ENCODE measurements at regions not wholly inside any gene's neighbourhood (a gene's known extent, or its start where the extent isn't known, plus 50 kb on each side); places are given as distances from the start of the nearest gene placed in this dataset.

- Mint-ChIP-seq H3K27me3 (peaks cover 12% of the 10 kb centered on the region), H3K27ac (no peak overlapping the region), H3K36me3 (no peaks in the 10 kb centered on the region), H3K4me3 (no peak overlapping the region), H3K9me3 (peaks cover 6% of the 10 kb centered on the region), H3K4me1 (no peaks in the 10 kb centered on the region)
- ATAC-seq (ENCODE audit: low read depth) (no peak), DNase-seq (no peak)
- POLR2A ChIA-PET, result interaction anchor here (0.7 kb wide), 1 partner anchor 415 kb away, joined by 4 read pairs; no protein-coding TSS in a partner anchor
Observed at GRCh38 chr15:67892559-67893377, 52.9 kb upstream of the RNU6-1 start.

GRCh38 chr15:67895237-67895636 lies 55.4 kb upstream of the RNU6-1 start:
- no peak for DNase-seq
- no peaks in the 10 kb centered on the region for H3K4me1 Mint-ChIP-seq
- H3K27me3 Mint-ChIP-seq, result peaks cover 15% of the 10 kb centered on the region
- POLR2A ChIA-PET, result no interaction called here
- no peak for ATAC-seq (ENCODE audit: low read depth)
- H3K36me3 Mint-ChIP-seq, result no peaks in the 10 kb centered on the region
- H3K27ac Mint-ChIP-seq, result no peak overlapping the region
- H3K4me3 Mint-ChIP-seq, result no peak overlapping the region
- H3K9me3 Mint-ChIP-seq, result peaks cover under 1% of the 10 kb centered on the region

GRCh38 chr15:67897646-67898339 lies 57.9 kb upstream of the RNU6-1 start:
- Mint-ChIP-seq H3K36me3 (no peaks in the 10 kb centered on the region), H3K4me1 (no peaks in the 10 kb centered on the region), H3K27ac (no peak overlapping the region), H3K27me3 (peaks cover 14% of the 10 kb centered on the region), H3K4me3 (no peak overlapping the region), H3K9me3 (no peaks in the 10 kb centered on the region)
- POLR2A ChIA-PET, result no interaction called here
- ATAC-seq (ENCODE audit: low read depth), result no peak
- DNase-seq, result no peak

GRCh38 chr15:67899596-67900283 lies 59.9 kb upstream of the RNU6-1 start:
- Mint-ChIP-seq H3K36me3 (no peaks in the 10 kb centered on the region), H3K27ac (no peak overlapping the region), H3K4me1 (no peaks in the 10 kb centered on the region), H3K27me3 (peaks cover 19% of the 10 kb centered on the region), H3K4me3 (no peak overlapping the region), H3K9me3 (no peaks in the 10 kb centered on the region)
- POLR2A ChIA-PET, result no interaction called here
- DNase-seq (no peak), ATAC-seq (ENCODE audit: low read depth) (no peak)

- Mint-ChIP-seq H3K27me3 (peaks cover 21% of the 10 kb centered on the region), H3K27ac (no peak overlapping the region), H3K36me3 (no peaks in the 10 kb centered on the region), H3K4me3 (no peak overlapping the region), H3K4me1 (no peaks in the 10 kb centered on the region), H3K9me3 (no peaks in the 10 kb centered on the region)
- DNase-seq (no peak), ATAC-seq (ENCODE audit: low read depth) (no peak)
- POLR2A ChIA-PET, result no interaction called here
Observed at GRCh38 chr15:67900621-67901147, 60.8 kb upstream of the RNU6-1 start.

- no peaks in the 10 kb centered on the region for H3K4me1 Mint-ChIP-seq
Observed at GRCh38 chr15:67901922-67902321, 62.1 kb upstream of the RNU6-1 start.

GRCh38 chr15:67902579-67903009 lies 62.7 kb upstream of the RNU6-1 start:
- Mint-ChIP-seq H3K4me1 (no peaks in the 10 kb centered on the region), H3K27ac (no peak overlapping the region), H3K36me3 (no peaks in the 10 kb centered on the region), H3K27me3 (peaks cover 22% of the 10 kb centered on the region), H3K4me3 (no peak overlapping the region), H3K9me3 (no peaks in the 10 kb centered on the region)
- POLR2A ChIA-PET, result no interaction called here
- DNase-seq (no peak), ATAC-seq (ENCODE audit: low read depth) (no peak)

More at GRCh38 chr15:67901922-67902321, 62.1 kb upstream of the RNU6-1 start:
- peaks cover 22% of the 10 kb centered on the region for H3K27me3 Mint-ChIP-seq
- H3K27ac Mint-ChIP-seq, result no peak overlapping the region
- no peak overlapping the region for H3K4me3 Mint-ChIP-seq
- DNase-seq, result no peak
- ATAC-seq (ENCODE audit: low read depth), result no peak
- no peaks in the 10 kb centered on the region for H3K9me3 Mint-ChIP-seq
- no peaks in the 10 kb centered on the region for H3K36me3 Mint-ChIP-seq
- POLR2A ChIA-PET, result no interaction called here

- no peaks in the 10 kb centered on the region for H3K4me1 Mint-ChIP-seq
Observed at GRCh38 chr15:67903708-67904107, 63.9 kb upstream of the RNU6-1 start.

GRCh38 chr15:67905628-67906027 lies 65.8 kb upstream of the RNU6-1 start:
- Mint-ChIP-seq H3K27ac (no peak overlapping the region), H3K36me3 (no peaks in the 10 kb centered on the region), H3K4me3 (no peak overlapping the region), H3K9me3 (peaks cover 6% of the 10 kb centered on the region), H3K27me3 (peaks cover 17% of the 10 kb centered on the region), H3K4me1 (no peaks in the 10 kb centered on the region)
- ATAC-seq (ENCODE audit: low read depth) (no peak), DNase-seq (no peak)
- POLR2A ChIA-PET, result no interaction called here

More at GRCh38 chr15:67903708-67904107, 63.9 kb upstream of the RNU6-1 start:
- Mint-ChIP-seq H3K36me3 (no peaks in the 10 kb centered on the region), H3K4me3 (no peak overlapping the region), H3K9me3 (peaks cover 2% of the 10 kb centered on the region), H3K27me3 (peaks cover 22% of the 10 kb centered on the region), H3K27ac (no peak overlapping the region)
- POLR2A ChIA-PET, result no interaction called here
- DNase-seq (no peak), ATAC-seq (ENCODE audit: low read depth) (no peak)

GRCh38 chr15:67906382-67906781 lies 66.5 kb upstream of the RNU6-1 start:
- no peak overlapping the region for H3K27ac Mint-ChIP-seq
- H3K27me3 Mint-ChIP-seq, result peaks cover 17% of the 10 kb centered on the region
- no peak overlapping the region for H3K4me3 Mint-ChIP-seq
- POLR2A ChIA-PET, result no interaction called here
- no peaks in the 10 kb centered on the region for H3K36me3 Mint-ChIP-seq
- no peak for ATAC-seq (ENCODE audit: low read depth)
- peaks cover 10% of the 10 kb centered on the region for H3K9me3 Mint-ChIP-seq
- no peak for DNase-seq
- no peaks in the 10 kb centered on the region for H3K4me1 Mint-ChIP-seq

GRCh38 chr15:67907184-67907723 lies 67.4 kb upstream of the RNU6-1 start:
- peaks cover 10% of the 10 kb centered on the region for H3K9me3 Mint-ChIP-seq
- POLR2A ChIA-PET, result no interaction called here

GRCh38 chr15:67908756-67909155 lies 68.9 kb upstream of the RNU6-1 start:
- Mint-ChIP-seq H3K4me1 (no peaks in the 10 kb centered on the region), H3K9me3 (peaks cover 10% of the 10 kb centered on the region), H3K27me3 (peaks cover 7% of the 10 kb centered on the region), H3K27ac (no peak overlapping the region), H3K4me3 (no peak overlapping the region), H3K36me3 (no peaks in the 10 kb centered on the region)
- ATAC-seq (ENCODE audit: low read depth) (no peak), DNase-seq (no peak)
- POLR2A ChIA-PET, result no interaction called here

More at GRCh38 chr15:67907184-67907723, 67.4 kb upstream of the RNU6-1 start:
- no peaks in the 10 kb centered on the region for H3K36me3 Mint-ChIP-seq
- H3K27ac Mint-ChIP-seq, result no peak overlapping the region
- DNase-seq (no peak), ATAC-seq (ENCODE audit: low read depth) (no peak)
- no peaks in the 10 kb centered on the region for H3K4me1 Mint-ChIP-seq
- peaks cover 17% of the 10 kb centered on the region for H3K27me3 Mint-ChIP-seq
- no peak overlapping the region for H3K4me3 Mint-ChIP-seq

GRCh38 chr15:67911727-67912126 lies 71.9 kb upstream of the RNU6-1 start:
- peaks cover 8% of the 10 kb centered on the region for H3K27me3 Mint-ChIP-seq

More at GRCh38 chr15:67911727-67912126, 71.9 kb upstream of the RNU6-1 start:
- POLR2A ChIA-PET, result no interaction called here
- DNase-seq (no peak), ATAC-seq (ENCODE audit: low read depth) (no peak)
- H3K9me3 Mint-ChIP-seq, result peaks cover 15% of the 10 kb centered on the region
- H3K27ac Mint-ChIP-seq, result no peak overlapping the region
- no peaks in the 10 kb centered on the region for H3K36me3 Mint-ChIP-seq
- no peak overlapping the region for H3K4me3 Mint-ChIP-seq
- H3K4me1 Mint-ChIP-seq, result no peaks in the 10 kb centered on the region

Measured in activated naive CD8-positive, alpha-beta T cell treated with anti-CD3 and anti-CD28 coated beads, Interleukin-2, amount 10 ng/mL, durations not matched to agents 7 days and 5 days (primary cell).